ENCODE measurements at regions not wholly inside any gene's neighbourhood (a gene's known extent, or its start where the extent isn't known, plus 50 kb on each side); places are given as distances from the start of the nearest gene placed in this dataset.

DNA sequence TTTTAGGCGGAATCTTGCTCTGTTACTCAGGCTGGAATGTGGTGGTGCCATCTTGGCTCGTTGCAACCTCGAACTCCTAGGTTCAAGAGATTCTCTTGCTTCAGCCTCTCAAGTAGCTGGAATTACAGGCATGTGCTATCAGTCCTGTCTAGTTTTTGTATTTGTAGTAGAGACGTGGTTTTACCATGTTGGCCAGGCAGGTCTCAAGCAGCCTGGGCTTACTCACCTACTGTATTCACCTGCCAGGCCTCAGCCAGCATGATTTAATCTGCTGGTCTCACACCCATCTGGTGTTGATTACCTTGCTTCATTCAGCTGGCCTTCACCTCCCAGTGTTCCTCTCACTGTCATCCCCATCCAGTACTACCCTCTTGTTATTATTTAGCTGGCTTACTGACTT is 102.0 kb downstream of the IL12A start:
- TF ChIP-seq, protein P1, sequence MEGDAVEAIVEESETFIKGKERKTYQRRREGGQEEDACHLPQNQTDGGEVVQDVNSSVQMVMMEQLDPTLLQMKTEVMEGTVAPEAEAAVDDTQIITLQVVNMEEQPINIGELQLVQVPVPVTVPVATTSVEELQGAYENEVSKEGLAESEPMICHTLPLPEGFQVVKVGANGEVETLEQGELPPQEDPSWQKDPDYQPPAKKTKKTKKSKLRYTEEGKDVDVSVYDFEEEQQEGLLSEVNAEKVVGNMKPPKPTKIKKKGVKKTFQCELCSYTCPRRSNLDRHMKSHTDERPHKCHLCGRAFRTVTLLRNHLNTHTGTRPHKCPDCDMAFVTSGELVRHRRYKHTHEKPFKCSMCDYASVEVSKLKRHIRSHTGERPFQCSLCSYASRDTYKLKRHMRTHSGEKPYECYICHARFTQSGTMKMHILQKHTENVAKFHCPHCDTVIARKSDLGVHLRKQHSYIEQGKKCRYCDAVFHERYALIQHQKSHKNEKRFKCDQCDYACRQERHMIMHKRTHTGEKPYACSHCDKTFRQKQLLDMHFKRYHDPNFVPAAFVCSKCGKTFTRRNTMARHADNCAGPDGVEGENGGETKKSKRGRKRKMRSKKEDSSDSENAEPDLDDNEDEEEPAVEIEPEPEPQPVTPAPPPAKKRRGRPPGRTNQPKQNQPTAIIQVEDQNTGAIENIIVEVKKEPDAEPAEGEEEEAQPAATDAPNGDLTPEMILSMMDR (IDR thresholded peaks at IDR 0.05): no peak
- no peaks in the 10 kb centered on the region for H3K27me3 Mint-ChIP-seq (ENCODE audit: low read depth, poor library complexity)
- DNase-seq: no peak
- H3K4me1 Mint-ChIP-seq: peaks cover 12% of the 10 kb centered on the region
- no peak overlapping the region for H3K27ac Mint-ChIP-seq
- H3K9me3 Mint-ChIP-seq: no peaks in the 10 kb centered on the region
- no peaks in the 10 kb centered on the region for H3K36me3 Mint-ChIP-seq (ENCODE audit: low read depth)
- H3K4me3 Mint-ChIP-seq: no peak overlapping the region

DNA sequence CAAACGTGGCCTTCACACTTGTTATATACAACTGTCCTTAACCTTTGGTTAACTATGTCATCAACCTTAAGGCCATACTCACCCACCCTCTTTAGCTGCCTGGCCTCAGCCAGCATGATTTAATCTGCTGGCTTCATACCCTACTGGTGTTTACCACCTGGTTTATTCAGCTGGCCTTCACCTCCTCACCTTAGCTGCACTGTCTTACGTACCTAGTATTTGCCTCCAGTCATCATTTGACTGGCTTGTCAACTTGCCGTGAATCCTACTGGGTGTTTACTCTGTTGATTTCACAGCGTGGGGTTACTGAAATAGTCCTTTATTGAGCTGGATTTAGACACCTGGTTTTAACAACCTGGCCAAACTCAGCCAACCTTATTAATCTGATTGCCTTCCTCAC is 102.8 kb downstream of the IL12A start:
- Mint-ChIP-seq H3K9me3 (no peaks in the 10 kb centered on the region), H3K36me3 (ENCODE audit: low read depth) (no peaks in the 10 kb centered on the region), H3K27me3 (ENCODE audit: low read depth, poor library complexity) (no peaks in the 10 kb centered on the region), H3K27ac (no peak overlapping the region), H3K4me1 (peaks cover 12% of the 10 kb centered on the region), H3K4me3 (no peak overlapping the region)
- no peak for DNase-seq
- TF ChIP-seq, protein P1 (IDR thresholded peaks at IDR 0.05): no peak

GRCh38 chr3:160092760-160093159 is 104.1 kb downstream of the IL12A start:
- H3K9me3 Mint-ChIP-seq: no peaks in the 10 kb centered on the region
- no peaks in the 10 kb centered on the region for H3K36me3 Mint-ChIP-seq (ENCODE audit: low read depth)
- no peaks in the 10 kb centered on the region for H3K27me3 Mint-ChIP-seq (ENCODE audit: low read depth, poor library complexity)
- TF ChIP-seq, protein P1 (IDR thresholded peaks at IDR 0.05): no peak
- DNase-seq: no peak
- no peak overlapping the region for H3K27ac Mint-ChIP-seq
- no peak overlapping the region for H3K4me3 Mint-ChIP-seq
- peaks cover 5% of the 10 kb centered on the region for H3K4me1 Mint-ChIP-seq

- no peak for DNase-seq
- TF ChIP-seq, protein P1 (IDR thresholded peaks at IDR 0.05): no peak
- Mint-ChIP-seq H3K27ac (no peak overlapping the region), H3K4me1 (peaks cover 4% of the 10 kb centered on the region), H3K36me3 (ENCODE audit: low read depth) (no peaks in the 10 kb centered on the region), H3K4me3 (no peak overlapping the region), H3K27me3 (ENCODE audit: low read depth, poor library complexity) (no peaks in the 10 kb centered on the region), H3K9me3 (no peaks in the 10 kb centered on the region)
Observed at GRCh38 chr3:160094562-160094961, 105.9 kb downstream of the IL12A start.

DNA sequence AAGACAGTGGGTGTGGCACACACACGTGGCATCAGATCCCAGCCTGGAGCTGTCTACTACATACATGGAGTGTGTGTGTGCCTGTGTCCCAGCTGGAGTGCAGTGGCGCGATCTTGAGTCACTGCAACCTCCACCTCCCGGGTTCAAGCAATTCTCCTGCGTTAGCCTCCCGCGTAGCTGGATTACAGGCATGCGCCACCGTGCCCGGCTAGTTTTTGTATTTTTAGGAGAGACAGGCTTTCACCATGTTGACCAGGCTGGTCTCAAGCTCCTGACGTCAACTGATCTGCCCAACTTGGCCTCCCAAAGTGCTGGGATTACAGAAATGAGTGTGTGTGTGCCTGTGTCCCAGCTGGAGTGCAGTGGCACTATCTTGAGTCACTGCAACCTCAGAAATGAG is 108.8 kb downstream of the IL12A start:
- H3K27me3 Mint-ChIP-seq (ENCODE audit: low read depth, poor library complexity): peaks cover 10% of the 10 kb centered on the region
- no peak overlapping the region for H3K27ac Mint-ChIP-seq
- no peak for DNase-seq
- H3K4me3 Mint-ChIP-seq: no peak overlapping the region
- no peaks in the 10 kb centered on the region for H3K36me3 Mint-ChIP-seq (ENCODE audit: low read depth)
- TF ChIP-seq, protein P1 (IDR thresholded peaks at IDR 0.05): no peak
- H3K4me1 Mint-ChIP-seq: peaks cover 4% of the 10 kb centered on the region
- H3K9me3 Mint-ChIP-seq: peaks cover 9% of the 10 kb centered on the region

DNA sequence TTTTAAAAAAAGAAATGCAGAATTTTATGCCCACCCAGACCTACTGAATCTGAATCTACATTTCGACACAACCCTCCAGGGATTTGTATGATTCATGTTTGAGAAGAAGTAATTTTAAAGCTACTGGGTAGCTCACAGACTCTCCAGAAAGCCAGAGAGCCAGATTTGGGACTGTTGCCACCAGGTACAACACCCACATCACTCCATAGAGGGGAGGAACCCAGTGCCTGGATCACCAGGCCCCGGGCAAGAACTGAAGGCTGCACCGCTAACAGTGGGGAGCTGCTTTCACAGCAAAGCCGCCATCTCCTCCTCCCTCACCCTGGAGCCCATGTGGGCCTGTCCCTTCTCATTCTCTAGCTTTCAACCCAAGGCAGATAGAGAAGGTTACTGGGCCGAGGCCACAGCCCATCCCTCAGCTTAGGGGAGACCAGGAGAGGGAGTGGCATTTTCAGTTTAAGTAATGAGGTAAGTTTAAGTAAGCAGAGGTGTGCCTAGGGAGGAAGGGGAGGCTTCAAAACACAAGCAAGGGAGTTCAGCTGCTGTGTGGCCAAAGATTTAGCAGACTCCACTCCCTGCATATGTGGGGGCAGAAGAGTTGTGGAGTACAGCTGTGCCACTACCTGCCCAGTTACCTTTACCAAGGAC is 109.8 kb downstream of the IL12A start:
- DNase-seq: no peak
- Mint-ChIP-seq H3K36me3 (ENCODE audit: low read depth) (no peaks in the 10 kb centered on the region), H3K27me3 (ENCODE audit: low read depth, poor library complexity) (peaks cover 13% of the 10 kb centered on the region), H3K4me1 (peaks cover 4% of the 10 kb centered on the region), H3K27ac (no peak overlapping the region), H3K9me3 (peaks cover 9% of the 10 kb centered on the region), H3K4me3 (no peak overlapping the region)
- TF ChIP-seq, protein P1 (IDR thresholded peaks at IDR 0.05): no peak

All from nephron progenitor cell (in vitro differentiated cells).